Activated CD8-positive, alpha-beta T cell treated with anti-CD3 and anti-CD28 coated beads, Interleukin-2, amount 10 ng/mL, durations not matched to agents 7 days and 5 days (primary cell): ENCODE measurements at regions not wholly inside any gene's neighbourhood (a gene's known extent, or its start where the extent isn't known, plus 50 kb on each side); places are given as distances from the start of the nearest gene placed in this dataset.
"Not testable (repeated sequence)": the region's sequence is repeated elsewhere in the genome, so short reads cannot be mapped to it uniquely, and the experiment has no call there.

ENCODE experiments used
- ATAC-seq: fragments of 150-1000 bp; cut with Tn5 transposase; one replicate; pipeline ENCODE4 v1.10.0; 2021; ENCODE audit warnings: moderate library complexity
- CTCF ChIA-PET: fragments of 350-600 bp; sonication (Branson Sonifier 250); formaldehyde crosslinking; loops from one replicate; lab custom pipeline; 2021; ENCODE audit warnings: antibody characterized with exemption; lab: Charles Lee
- POLR2A ChIA-PET: fragments of 350-600 bp; sonication (Branson Sonifier 250); formaldehyde crosslinking; loops from one replicate; lab custom pipeline; 2021; ENCODE audit warnings: antibody characterized with exemption; lab: Charles Lee
- DNase-seq: peaks from one replicate; pipeline ENCODE4 v3.0.0-alpha.2; 2020
- H3K27ac Mint-ChIP-seq: one replicate; pipeline ENCODE4 v1.8.0; 2021; ENCODE audit warnings: mild to moderate bottlenecking, mixed read lengths
- H3K27me3 Mint-ChIP-seq: one replicate; pipeline ENCODE4 v1.8.0; 2021; ENCODE audit warnings: low read depth, mixed read lengths
- H3K36me3 Mint-ChIP-seq: one replicate; pipeline ENCODE4 v1.8.0; 2021; ENCODE audit warnings: low read depth, mixed read lengths
- H3K4me1 Mint-ChIP-seq: one replicate; pipeline ENCODE4 v1.8.0; 2021; ENCODE audit warnings: low read depth, mixed read lengths
- H3K4me3 Mint-ChIP-seq: one replicate; pipeline ENCODE4 v1.8.0; 2021; ENCODE audit warnings: mild to moderate bottlenecking, mixed read lengths
- H3K9me3 Mint-ChIP-seq: one replicate; pipeline ENCODE4 v1.8.0; 2022; ENCODE audit warnings: mixed read lengths; ENCODE audit not compliant: insufficient read depth

- Mint-ChIP-seq H3K36me3 (no peaks in the 10 kb centered on the region), H3K27ac (no peak overlapping the region), H3K27me3 (no peaks in the 10 kb centered on the region), H3K9me3 (peaks cover 22% of the 10 kb centered on the region), H3K4me3 (no peak overlapping the region), H3K4me1 (no peaks in the 10 kb centered on the region)
- ATAC-seq: no peak
- POLR2A ChIA-PET: no interaction called here
- no peak for DNase-seq
- CTCF ChIA-PET: no interaction called here
Observed at GRCh38 chr9:25129537-25129936, 548.7 kb downstream of the TUSC1 start.

- Mint-ChIP-seq H3K27ac (no peak overlapping the region), H3K27me3 (no peaks in the 10 kb centered on the region), H3K9me3 (peaks cover 22% of the 10 kb centered on the region), H3K4me3 (no peak overlapping the region), H3K36me3 (no peaks in the 10 kb centered on the region), H3K4me1 (no peaks in the 10 kb centered on the region)
- no peak for ATAC-seq
- ChIA-PET CTCF (no interaction called here), POLR2A (no interaction called here)
- no peak for DNase-seq
Observed at GRCh38 chr9:25121811-25122210, 556.4 kb downstream of the TUSC1 start.

- no peaks in the 10 kb centered on the region for H3K4me1 Mint-ChIP-seq
- peaks cover 38% of the 10 kb centered on the region for H3K9me3 Mint-ChIP-seq
- CTCF ChIA-PET: no interaction called here
- POLR2A ChIA-PET: no interaction called here
- H3K27ac Mint-ChIP-seq: no peak overlapping the region
- DNase-seq (no peak), ATAC-seq (no peak)
- H3K36me3 Mint-ChIP-seq: no peaks in the 10 kb centered on the region
- no peak overlapping the region for H3K4me3 Mint-ChIP-seq
- H3K27me3 Mint-ChIP-seq: no peaks in the 10 kb centered on the region
Observed at GRCh38 chr9:25119041-25119440, 559.2 kb downstream of the TUSC1 start.

GRCh38 chr9:25117791-25118190 is 560.5 kb downstream of the TUSC1 start:
- no peak for ATAC-seq
- H3K9me3 Mint-ChIP-seq: peaks cover 42% of the 10 kb centered on the region
- H3K4me1 Mint-ChIP-seq: no peaks in the 10 kb centered on the region
- H3K27ac Mint-ChIP-seq: no peak overlapping the region
- CTCF ChIA-PET: no interaction called here
- no peaks in the 10 kb centered on the region for H3K36me3 Mint-ChIP-seq
- H3K27me3 Mint-ChIP-seq: no peaks in the 10 kb centered on the region
- H3K4me3 Mint-ChIP-seq: no peak overlapping the region
- POLR2A ChIA-PET: no interaction called here
- no peak for DNase-seq

- CTCF ChIA-PET, POLR2A ChIA-PET, H3K27ac Mint-ChIP-seq, H3K27me3 Mint-ChIP-seq, H3K36me3 Mint-ChIP-seq, ATAC-seq, H3K9me3 Mint-ChIP-seq, DNase-seq, H3K4me1 Mint-ChIP-seq, H3K4me3 Mint-ChIP-seq: not testable (repeated sequence)
Observed at GRCh38 chr9:25102204-25102603, 556.5 kb upstream of the IZUMO3 start.

GRCh38 chr9:25094518-25094917 is 548.8 kb upstream of the IZUMO3 start:
- DNase-seq (no peak), ATAC-seq (no peak)
- ChIA-PET CTCF (no interaction called here), POLR2A (no interaction called here)
- Mint-ChIP-seq H3K27me3 (no peaks in the 10 kb centered on the region), H3K4me1 (no peaks in the 10 kb centered on the region), H3K9me3 (peaks cover 28% of the 10 kb centered on the region), H3K27ac (no peak overlapping the region), H3K4me3 (no peak overlapping the region), H3K36me3 (no peaks in the 10 kb centered on the region)

GRCh38 chr9:25078202-25078601 is 532.5 kb upstream of the IZUMO3 start:
- no peak for ATAC-seq
- POLR2A ChIA-PET: no interaction called here
- CTCF ChIA-PET: no interaction called here

GRCh38 chr9:25048098-25048724 is 502.5 kb upstream of the IZUMO3 start:
- peaks cover 36% of the 10 kb centered on the region for H3K9me3 Mint-ChIP-seq
- POLR2A ChIA-PET: no interaction called here
- DNase-seq: no peak
- no peak overlapping the region for H3K4me3 Mint-ChIP-seq
- H3K27me3 Mint-ChIP-seq: no peaks in the 10 kb centered on the region
- ATAC-seq: no peak
- no peaks in the 10 kb centered on the region for H3K4me1 Mint-ChIP-seq
- H3K36me3 Mint-ChIP-seq: no peaks in the 10 kb centered on the region
- CTCF ChIA-PET: no interaction called here
- H3K27ac Mint-ChIP-seq: no peak overlapping the region

More at GRCh38 chr9:25078202-25078601, 532.5 kb upstream of the IZUMO3 start:
- no peak for DNase-seq
- Mint-ChIP-seq H3K27ac (no peak overlapping the region), H3K36me3 (no peaks in the 10 kb centered on the region), H3K4me1 (no peaks in the 10 kb centered on the region), H3K27me3 (no peaks in the 10 kb centered on the region), H3K9me3 (peaks cover 18% of the 10 kb centered on the region), H3K4me3 (no peak overlapping the region)

GRCh38 chr9:25045469-25045868 is 499.8 kb upstream of the IZUMO3 start:
- DNase-seq, CTCF ChIA-PET, H3K4me3 Mint-ChIP-seq, ATAC-seq, H3K4me1 Mint-ChIP-seq, H3K27ac Mint-ChIP-seq, H3K36me3 Mint-ChIP-seq, POLR2A ChIA-PET, H3K27me3 Mint-ChIP-seq: not testable (repeated sequence)
- H3K9me3 Mint-ChIP-seq: peaks cover 27% of the 10 kb centered on the region

GRCh38 chr9:25029743-25030142 is 484.0 kb upstream of the IZUMO3 start:
- Mint-ChIP-seq H3K9me3 (peaks cover 32% of the 10 kb centered on the region), H3K36me3 (no peaks in the 10 kb centered on the region), H3K27me3 (no peaks in the 10 kb centered on the region), H3K27ac (no peak overlapping the region), H3K4me1 (no peaks in the 10 kb centered on the region), H3K4me3 (no peak overlapping the region)
- DNase-seq (no peak), ATAC-seq (no peak)
- CTCF ChIA-PET: no interaction called here
- POLR2A ChIA-PET: no interaction called here

- POLR2A ChIA-PET: no interaction called here
- Mint-ChIP-seq H3K27ac (no peak overlapping the region), H3K4me3 (no peak overlapping the region), H3K4me1 (no peaks in the 10 kb centered on the region), H3K27me3 (no peaks in the 10 kb centered on the region), H3K36me3 (no peaks in the 10 kb centered on the region), H3K9me3 (peaks cover 43% of the 10 kb centered on the region)
- DNase-seq (no peak), ATAC-seq (no peak)
- CTCF ChIA-PET: no interaction called here
Observed at GRCh38 chr9:25025686-25026085, 480.0 kb upstream of the IZUMO3 start.

- H3K4me1 Mint-ChIP-seq: no peaks in the 10 kb centered on the region
- ATAC-seq: no peak
- ChIA-PET CTCF (no interaction called here), POLR2A (interaction anchor here (0.6 kb wide), 1 partner anchor 738 kb away, joined by 4 read pairs; no protein-coding TSS in a partner anchor)
- no peak overlapping the region for H3K4me3 Mint-ChIP-seq
- no peaks in the 10 kb centered on the region for H3K36me3 Mint-ChIP-seq
- no peak overlapping the region for H3K27ac Mint-ChIP-seq
- no peak for DNase-seq
- H3K9me3 Mint-ChIP-seq: peaks cover 37% of the 10 kb centered on the region
- H3K27me3 Mint-ChIP-seq: no peaks in the 10 kb centered on the region
Observed at GRCh38 chr9:25025156-25025555, 479.5 kb upstream of the IZUMO3 start.

- no peaks in the 10 kb centered on the region for H3K4me1 Mint-ChIP-seq
- H3K9me3 Mint-ChIP-seq: peaks cover 25% of the 10 kb centered on the region
- no peak overlapping the region for H3K27ac Mint-ChIP-seq
- no peak overlapping the region for H3K4me3 Mint-ChIP-seq
- ATAC-seq (no peak), DNase-seq (no peak)
- ChIA-PET POLR2A (no interaction called here), CTCF (no interaction called here)
- H3K27me3 Mint-ChIP-seq: no peaks in the 10 kb centered on the region
- H3K36me3 Mint-ChIP-seq: no peaks in the 10 kb centered on the region
Observed at GRCh38 chr9:25017779-25018178, 472.1 kb upstream of the IZUMO3 start.
